H4 (cell line): ENCODE measurements at regions not wholly inside any gene's neighbourhood (a gene's known extent, or its start where the extent isn't known, plus 50 kb on each side); places are given as distances from the start of the nearest gene placed in this dataset.
"Not testable (repeated sequence)": the region's sequence is repeated elsewhere in the genome, so short reads cannot be mapped to it uniquely, and the experiment has no call there.

Experiments
- DNase-seq: peaks from one replicate; pipeline ENCODE4 v3.0.0-alpha.2; 2015; ENCODE audit warnings: low spot score

GRCh38 chr5:85545129-85545528 lies 1072.6 kb upstream of the COX7C start:
- DNase-seq: no peak

DNA sequence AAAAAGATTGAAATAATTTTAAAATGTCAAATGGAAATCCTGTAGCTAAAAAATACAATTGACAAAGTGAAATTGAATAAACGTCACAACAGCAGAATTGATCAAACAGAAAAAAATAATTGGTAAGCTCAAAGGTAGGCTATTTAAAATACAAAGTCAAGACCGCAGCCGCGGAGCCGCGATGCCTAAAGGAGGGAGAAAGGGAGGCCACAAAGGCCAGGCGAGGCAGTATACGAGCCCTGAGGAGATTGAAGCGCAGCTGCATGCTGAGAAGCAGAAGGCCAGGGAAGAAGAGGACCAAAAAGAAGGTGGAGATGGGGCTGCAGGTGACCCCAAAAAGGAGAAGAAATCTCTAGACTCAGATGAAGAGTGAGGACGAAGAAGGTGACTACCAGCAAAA lies 1068.5 kb upstream of the COX7C start:
- DNase-seq: no peak

DNA sequence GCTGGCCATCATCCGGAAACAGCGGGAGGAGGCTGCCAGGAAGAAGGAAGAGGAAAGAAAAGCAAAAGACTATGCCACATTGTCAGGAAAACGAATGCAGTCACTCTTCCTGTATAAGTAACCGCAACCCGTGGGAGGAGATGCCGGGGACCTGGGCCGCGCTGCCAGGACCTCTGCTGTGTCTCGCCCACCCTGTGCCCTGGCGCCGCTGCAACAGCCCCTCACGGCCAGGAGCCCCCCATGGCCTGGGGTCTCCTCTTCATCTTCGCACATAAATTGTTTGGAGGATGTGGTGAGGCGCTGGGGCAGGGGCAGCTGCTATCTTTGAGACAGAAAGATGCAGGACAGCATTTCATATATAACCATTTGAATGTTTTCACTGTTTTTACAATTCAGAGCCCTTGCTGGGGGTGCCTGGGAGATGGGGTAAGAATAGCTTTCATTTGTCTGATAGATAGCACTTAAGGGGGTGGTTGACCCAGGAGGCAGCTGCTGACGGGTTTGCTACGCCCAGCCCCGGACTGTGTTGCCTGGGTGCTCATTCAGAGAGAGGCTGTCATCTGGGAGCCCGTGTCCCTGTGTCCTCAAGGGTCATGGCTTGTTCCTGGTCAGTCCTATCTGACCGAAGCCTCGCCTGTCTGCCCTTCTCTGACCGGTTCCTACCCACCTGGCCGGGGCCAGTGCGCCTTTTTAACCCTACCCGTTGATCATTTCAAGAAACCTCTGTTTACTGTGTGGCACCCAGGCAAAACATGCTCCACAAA lies 1067.7 kb upstream of the COX7C start:
- no peak for DNase-seq

DNA sequence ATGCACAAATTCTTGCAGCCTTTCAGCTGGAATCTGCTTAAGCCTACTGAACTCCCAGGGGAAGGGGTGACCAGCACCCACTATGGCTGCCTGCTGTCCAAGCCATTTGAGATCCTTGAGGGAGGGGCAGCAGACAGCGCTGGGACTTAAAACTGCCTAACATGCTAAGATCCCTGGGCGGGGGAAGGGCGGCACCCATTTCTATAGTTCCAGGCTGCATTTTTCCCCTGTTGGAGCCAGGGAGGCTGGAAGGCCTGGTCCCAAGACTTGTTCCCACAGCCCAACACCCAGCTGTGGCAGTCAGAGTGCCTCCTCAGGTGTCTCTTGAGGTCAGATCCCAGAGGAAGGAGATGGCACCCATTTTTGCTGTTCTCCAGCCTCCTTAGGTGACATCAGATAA lies 1061.3 kb upstream of the COX7C start:
- DNase-seq: no peak

GRCh38 chr5:85576666-85577065 lies 1041.1 kb upstream of the COX7C start:
- peak; percentile 11 for DNase-seq

DNA sequence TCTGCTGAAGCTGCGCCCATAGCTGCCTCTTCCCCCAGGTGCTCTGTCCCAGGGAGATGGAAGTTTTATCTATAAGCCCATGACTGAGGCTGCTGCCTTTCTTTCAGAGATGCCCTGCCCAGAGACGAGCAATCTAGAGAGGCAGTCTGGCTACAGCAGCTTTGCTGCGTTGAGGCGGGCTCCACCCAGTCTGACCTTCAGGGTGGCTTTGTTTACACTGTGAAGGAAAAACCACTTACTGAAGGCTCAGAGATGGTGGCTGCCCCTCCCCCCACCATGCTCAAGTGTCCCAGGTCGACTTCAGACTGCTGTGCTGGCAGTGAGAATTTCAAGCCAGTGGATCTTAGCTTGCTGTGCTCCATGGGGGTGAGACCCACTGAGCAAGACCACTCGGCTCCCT lies 1029.9 kb upstream of the COX7C start:
- peak; percentile 38 for DNase-seq

GRCh38 chr5:85588268-85588667 lies 1029.5 kb upstream of the COX7C start:
- DNase-seq: not testable (repeated sequence)

DNA sequence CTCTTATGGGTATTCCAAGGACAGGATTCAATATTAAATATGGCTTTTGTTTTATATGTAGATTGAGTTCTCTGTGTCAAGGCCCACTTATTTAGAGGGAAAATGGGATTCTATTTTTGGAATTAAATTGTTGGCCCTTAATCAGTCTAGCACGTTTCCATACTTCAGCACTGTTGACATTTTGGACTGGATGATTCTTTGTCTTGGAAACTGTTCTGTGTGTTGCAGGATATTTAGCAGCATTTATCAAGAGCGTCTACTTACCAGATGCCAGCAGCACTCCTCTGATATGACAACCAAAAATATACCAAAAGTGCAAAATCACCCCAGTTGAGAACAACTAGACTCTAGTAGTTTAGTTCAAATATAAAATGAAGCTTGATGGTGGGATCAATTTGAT lies 1027.0 kb upstream of the COX7C start:
- DNase-seq: no peak

DNA sequence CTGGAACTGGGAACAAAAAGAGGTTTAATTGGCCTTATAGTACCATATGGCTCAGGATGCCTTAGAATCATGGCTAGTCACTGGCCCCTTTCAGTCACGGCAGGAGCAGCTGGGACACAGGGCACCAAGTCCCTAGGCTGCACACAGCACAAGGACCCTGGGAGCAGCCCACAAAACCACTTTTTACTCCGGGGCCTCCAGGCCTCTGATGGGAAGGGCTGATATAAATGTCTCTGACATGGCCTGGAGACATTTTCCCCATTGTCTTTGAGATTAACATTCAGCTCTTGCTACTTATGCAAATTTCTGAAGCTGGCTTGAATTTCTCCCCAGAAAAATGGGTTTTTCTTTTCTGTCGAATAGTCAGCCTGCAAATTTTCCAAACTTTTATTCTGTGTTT lies 1026.4 kb upstream of the COX7C start:
- no peak for DNase-seq

DNA sequence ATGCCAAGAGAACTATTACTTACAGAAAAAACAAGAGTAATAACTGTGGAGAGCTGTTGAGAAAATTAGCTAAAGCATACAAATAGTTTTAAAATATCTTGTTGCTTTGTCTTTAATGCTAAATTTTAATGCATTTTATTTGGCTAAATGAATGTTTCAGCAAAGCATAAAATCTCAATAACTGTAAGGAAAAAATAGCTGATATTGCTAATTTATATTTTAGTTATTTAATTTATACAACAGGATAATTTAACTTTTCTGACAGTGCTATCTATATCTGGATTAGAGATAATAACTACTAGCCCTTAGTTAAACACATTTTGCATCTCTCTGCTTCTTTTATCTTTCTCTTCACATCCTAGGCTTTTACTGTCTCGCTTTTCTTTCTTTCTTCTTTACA lies 1014.9 kb upstream of the COX7C start:
- DNase-seq: no peak

DNA sequence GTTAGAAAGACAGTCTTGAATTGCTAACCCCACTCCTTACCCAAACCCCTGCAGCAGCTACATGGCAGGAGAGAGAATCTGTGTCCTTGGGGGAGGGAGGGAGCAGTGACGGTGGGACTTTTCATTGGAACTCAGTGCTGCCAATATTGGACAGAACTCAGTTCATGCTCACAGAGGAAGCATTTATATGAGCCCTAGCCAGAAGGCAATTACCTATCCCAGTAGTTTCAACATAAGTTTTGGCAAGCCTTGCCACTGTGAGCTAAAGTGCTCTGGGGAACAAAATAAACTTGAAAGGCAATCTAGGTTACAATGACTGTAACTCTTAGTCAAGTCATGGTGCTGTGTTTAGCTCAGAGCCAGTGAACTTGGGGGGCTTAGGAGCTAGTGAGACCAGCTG lies 1013.4 kb upstream of the COX7C start:
- DNase-seq: no peak

- no peak for DNase-seq
Observed at GRCh38 chr5:85604786-85605185, 1013.0 kb upstream of the COX7C start.

- DNase-seq: no peak
Observed at GRCh38 chr5:85605381-85605780, 1012.4 kb upstream of the COX7C start.

DNA sequence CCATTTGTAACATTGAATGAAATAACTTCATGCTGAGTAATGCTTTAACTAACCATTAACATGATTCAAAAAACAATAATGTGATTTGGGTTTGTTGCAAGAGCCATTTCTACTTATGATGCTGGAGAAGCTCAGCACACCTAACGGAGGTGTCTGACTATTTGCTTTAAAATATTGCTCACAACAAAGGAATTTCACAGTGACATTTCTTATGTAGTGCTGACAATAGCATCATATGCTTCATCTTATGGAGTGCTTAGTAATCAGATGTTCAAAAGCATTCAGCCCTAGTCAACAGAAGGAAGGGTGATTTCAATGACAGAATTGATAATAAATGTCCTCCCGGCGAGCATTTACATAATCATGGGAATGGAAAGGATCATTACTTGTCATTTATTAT lies 1003.3 kb upstream of the COX7C start:
- no peak for DNase-seq

- DNase-seq: no peak
Observed at GRCh38 chr5:85621668-85622067, 996.1 kb upstream of the COX7C start.

- no peak for DNase-seq
Observed at GRCh38 chr5:85628153-85628552, 989.6 kb upstream of the COX7C start.

DNA sequence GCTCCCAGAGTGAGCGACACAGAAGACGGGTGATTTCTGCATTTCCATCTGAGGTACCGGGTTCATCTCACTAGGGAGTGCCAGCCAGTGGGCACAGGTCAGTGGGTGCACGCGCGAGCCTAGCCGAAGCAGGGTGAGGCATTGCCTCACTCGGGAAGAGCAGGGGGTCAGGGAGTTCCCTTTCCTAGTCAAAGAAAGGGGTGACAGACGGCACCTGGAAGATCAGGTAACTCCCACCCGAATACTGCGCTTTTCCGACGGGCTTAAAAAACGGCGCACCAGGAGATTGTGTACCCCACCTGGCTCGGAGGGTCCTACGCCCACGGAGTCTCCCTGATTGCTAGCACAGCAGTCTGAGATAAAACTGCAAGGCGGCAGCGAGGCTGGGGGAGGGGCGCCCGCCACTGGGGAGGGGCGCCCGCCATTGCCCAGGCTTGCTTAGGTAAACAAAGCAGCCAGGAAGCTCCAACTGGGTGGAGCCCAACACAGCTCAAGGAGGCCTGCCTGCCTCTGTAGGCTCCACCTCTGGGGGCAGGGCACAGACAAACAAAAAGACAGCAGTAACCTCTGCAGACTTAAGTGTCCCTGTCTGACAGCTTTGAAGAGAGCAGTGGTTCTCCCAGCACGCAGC lies 979.1 kb upstream of the COX7C start:
- not testable (repeated sequence) for DNase-seq

DNA sequence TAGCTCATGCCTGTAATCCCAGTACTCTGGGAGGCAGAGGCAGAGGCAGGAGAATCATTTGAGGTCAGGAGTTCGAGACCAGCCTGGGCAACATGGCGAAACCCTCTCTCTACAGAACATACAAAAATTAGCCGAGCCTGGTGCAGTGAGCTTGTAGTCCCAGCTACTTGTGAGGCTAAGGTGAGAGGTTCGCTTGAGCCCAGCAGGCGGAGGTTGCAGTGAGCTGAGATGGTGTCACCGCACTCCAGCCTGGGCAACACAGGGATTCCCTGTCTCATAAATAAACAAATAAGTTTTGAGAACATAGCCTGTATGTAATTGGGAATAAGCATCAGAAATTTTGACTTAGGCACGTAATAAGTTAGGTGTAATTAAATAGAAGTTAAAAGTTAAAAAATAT lies 971.7 kb upstream of the COX7C start:
- no peak for DNase-seq

- DNase-seq: no peak
Observed at GRCh38 chr5:85646641-85647040, 971.1 kb upstream of the COX7C start.

DNA sequence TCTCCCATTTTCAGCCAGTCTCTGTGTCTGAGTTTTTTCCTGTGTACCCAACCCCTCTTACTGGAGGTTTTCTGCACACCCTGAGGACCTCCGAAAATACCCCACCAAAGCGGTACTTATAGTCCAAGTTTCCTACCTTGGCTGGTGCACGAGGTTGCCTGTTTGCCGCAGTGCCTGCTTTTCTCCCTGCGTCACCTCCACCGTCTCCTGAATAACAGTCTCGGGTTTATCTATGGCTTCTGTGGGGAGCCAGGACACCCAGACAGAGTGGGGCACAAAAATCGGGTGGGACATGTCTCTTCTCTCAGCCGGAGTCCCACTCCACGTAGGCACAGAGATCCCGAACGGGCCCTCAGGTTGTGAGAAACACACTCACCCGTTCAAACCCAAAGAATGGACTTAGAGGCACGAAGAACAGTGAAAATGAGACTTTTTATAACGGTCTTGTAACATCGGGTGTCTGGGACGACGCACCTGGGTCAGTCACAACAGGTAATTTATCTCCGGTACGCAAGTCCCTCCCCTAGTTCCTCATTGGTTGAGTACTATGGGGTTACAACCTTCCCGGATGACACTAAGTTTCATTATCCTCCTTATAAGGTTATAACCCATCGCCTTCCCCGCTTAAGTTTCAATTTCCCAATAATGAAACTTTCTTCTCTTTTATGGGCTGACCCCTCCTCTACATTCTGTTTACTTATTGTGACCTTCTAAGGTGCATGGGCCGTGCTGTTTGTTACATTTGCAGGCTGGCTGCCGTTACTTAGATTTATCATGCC lies 970.2 kb upstream of the COX7C start:
- no peak for DNase-seq

DNA sequence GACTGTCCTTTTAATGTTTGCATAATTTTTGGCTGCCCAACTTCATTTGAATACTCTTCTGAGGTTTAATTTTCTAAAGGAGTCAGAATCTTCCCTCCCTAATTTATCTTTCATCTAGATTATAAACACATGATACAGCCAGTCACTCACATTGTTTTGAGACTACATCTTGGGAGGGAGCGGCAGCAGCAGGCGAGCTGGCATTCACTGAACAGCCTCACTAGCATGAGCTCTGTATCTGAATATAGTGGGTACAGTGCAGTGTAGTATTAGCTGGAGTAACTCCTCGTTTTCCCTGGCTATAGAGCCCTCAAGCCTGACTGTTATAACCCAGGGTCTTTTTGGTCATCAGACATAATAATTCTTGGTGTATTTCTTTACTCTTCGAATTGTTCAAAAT lies 969.2 kb upstream of the COX7C start:
- DNase-seq: no peak

DNA sequence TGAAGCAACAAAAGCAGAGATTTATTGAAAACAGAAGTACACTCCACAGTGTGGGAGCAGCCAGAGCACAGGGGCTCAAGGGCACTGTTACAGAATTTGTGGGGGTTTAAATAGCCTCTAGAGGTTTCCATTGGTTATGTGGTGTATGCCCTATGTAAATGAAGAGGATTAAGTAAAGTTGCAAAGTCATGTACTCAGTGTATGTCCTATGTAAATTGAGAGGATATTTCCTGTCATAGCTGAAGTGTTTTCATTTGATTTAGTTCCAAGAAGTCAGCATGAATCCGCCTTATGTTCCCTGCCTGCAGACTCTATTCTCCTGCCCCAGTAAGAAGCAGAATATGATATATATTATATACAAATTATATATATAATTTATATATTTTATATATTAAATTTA lies 966.0 kb upstream of the COX7C start:
- no peak for DNase-seq

- DNase-seq: not testable (repeated sequence)
Observed at GRCh38 chr5:85654144-85654543, 963.6 kb upstream of the COX7C start.
